Chondrocyte (in vitro differentiated cells): ENCODE measurements at regions not wholly inside any gene's neighbourhood (a gene's known extent, or its start where the extent isn't known, plus 50 kb on each side); places are given as distances from the start of the nearest gene placed in this dataset.

Experiments
- DNase-seq: peaks from one replicate; pipeline ENCODE4 v3.0.0; 2021; ENCODE audit warnings: mixed read lengths, low spot score
- H3K27ac Mint-ChIP-seq: one replicate; pipeline ENCODE4 v1.8.0; 2021; ENCODE audit warnings: mild to moderate bottlenecking, moderate library complexity, mixed read lengths; ENCODE audit not compliant: unreplicated experiment
- H3K27me3 Mint-ChIP-seq: 2 replicates; pipeline ENCODE4 v1.8.0; 2021; ENCODE audit warnings: low read depth, mixed read lengths
- H3K36me3 Mint-ChIP-seq: 2 replicates; pipeline ENCODE4 v1.8.0; 2021; ENCODE audit warnings: low read depth, mixed read lengths
- H3K4me1 Mint-ChIP-seq: 2 replicates; pipeline ENCODE4 v1.8.0; 2021; ENCODE audit warnings: low read depth, mild to moderate bottlenecking, mixed read lengths
- H3K4me3 Mint-ChIP-seq: one replicate; pipeline ENCODE4 v1.8.0; 2021; ENCODE audit warnings: mild to moderate bottlenecking, moderate library complexity, mixed read lengths; ENCODE audit not compliant: unreplicated experiment
- H3K9me3 Mint-ChIP-seq: 2 replicates; pipeline ENCODE4 v1.8.0; 2021; ENCODE audit warnings: low read depth, mixed read lengths
- TF ChIP-seq, protein P1 (sequence below): fragments of 200-600 bp; sonication (generic); IDR thresholded peaks from 2 replicates; pipeline ENCODE4 v1.5.0; 2021; ENCODE audit warnings: antibody characterized with exemption, mild to moderate bottlenecking, moderate library complexity

DNA sequence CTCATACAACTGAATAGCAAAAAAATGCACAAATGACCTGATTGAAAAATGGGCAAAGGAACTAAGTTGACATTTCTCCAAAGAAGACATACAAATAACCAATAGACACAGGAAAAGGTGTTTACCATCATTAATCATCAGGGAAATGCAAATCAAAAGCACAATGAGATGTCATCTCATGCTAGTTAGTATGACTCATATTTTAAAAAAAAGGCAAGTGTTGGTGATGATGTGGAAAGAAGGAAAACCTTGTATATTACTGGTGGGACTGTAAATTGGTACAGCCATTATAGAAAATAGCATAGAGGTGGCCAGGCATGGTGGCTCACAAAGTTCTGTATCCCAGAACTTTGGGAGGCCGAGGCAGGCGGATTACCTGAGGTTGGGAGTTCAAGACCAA, 232.5 kb upstream of the ZFHX3 start:
- Mint-ChIP-seq H3K36me3 (no peaks in the 10 kb centered on the region), H3K4me3 (no peak overlapping the region), H3K27me3 (peaks cover 10% of the 10 kb centered on the region), H3K9me3 (no peaks in the 10 kb centered on the region), H3K27ac (no peak overlapping the region), H3K4me1 (no peaks in the 10 kb centered on the region)
- DNase-seq: no peak
- TF ChIP-seq, protein P1, sequence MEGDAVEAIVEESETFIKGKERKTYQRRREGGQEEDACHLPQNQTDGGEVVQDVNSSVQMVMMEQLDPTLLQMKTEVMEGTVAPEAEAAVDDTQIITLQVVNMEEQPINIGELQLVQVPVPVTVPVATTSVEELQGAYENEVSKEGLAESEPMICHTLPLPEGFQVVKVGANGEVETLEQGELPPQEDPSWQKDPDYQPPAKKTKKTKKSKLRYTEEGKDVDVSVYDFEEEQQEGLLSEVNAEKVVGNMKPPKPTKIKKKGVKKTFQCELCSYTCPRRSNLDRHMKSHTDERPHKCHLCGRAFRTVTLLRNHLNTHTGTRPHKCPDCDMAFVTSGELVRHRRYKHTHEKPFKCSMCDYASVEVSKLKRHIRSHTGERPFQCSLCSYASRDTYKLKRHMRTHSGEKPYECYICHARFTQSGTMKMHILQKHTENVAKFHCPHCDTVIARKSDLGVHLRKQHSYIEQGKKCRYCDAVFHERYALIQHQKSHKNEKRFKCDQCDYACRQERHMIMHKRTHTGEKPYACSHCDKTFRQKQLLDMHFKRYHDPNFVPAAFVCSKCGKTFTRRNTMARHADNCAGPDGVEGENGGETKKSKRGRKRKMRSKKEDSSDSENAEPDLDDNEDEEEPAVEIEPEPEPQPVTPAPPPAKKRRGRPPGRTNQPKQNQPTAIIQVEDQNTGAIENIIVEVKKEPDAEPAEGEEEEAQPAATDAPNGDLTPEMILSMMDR: no peak

DNA sequence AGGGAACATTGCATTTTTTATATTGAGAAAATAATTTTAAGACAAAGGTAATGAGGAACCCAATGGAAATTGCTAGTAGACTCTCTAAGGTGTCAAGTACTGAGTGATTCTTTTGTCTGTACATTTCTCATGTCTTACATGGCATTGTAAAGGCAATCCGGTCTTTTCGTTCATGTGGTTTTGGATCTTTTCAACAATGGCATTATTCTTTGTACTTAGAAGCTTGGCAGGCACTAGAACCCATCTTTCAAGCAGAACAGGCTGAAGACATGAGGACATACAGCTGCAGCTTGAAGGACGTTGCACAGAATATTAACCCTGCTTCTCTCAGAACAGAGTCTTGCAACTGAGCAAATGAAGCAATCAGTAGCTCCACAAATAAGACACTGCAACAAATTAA, 231.5 kb upstream of the ZFHX3 start:
- no peaks in the 10 kb centered on the region for H3K9me3 Mint-ChIP-seq
- no peaks in the 10 kb centered on the region for H3K36me3 Mint-ChIP-seq
- H3K27me3 Mint-ChIP-seq: peaks cover 10% of the 10 kb centered on the region
- no peak for DNase-seq
- TF ChIP-seq, protein P1: no peak
- no peak overlapping the region for H3K4me3 Mint-ChIP-seq
- no peak overlapping the region for H3K27ac Mint-ChIP-seq
- no peaks in the 10 kb centered on the region for H3K4me1 Mint-ChIP-seq

DNA sequence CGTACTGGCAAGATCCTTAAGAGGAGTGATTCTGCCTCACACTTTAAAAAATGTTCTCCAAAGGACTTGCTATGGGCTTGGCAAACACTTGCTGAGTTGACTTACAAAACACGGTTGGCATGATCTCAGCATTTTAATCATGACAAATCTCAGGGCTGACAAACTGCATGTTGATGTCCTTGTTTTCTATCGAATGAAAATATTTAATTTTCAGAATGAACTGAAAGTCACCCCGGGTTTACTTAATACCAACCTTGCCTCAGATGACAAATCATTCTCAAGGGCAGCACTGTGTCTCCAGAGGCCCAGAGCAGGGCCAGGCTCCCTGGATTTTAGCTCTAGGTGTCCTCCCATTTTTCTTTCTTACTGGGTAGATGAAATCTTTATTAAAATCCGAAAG, 229.1 kb upstream of the ZFHX3 start:
- TF ChIP-seq, protein P1: no peak
- no peaks in the 10 kb centered on the region for H3K9me3 Mint-ChIP-seq
- H3K4me3 Mint-ChIP-seq: no peak overlapping the region

DNA sequence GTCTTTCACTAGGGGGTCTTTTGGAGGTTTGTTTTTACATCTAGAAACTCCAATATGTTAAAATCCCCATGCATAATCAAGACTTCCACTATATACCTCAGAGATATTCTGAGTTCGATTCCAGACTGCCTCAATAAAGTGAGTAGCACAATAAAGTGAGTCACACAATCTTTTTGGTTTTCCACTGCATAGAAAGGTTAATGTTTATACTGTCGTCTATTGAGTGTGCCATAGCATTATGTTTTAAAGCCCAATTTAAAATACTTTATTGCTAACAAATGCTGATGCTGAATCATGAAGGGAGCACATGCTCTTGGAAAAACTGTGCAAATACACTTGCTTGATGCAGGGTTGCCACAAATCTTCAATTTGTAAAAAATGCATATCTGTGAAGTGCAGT, 227.5 kb upstream of the ZFHX3 start:
- Mint-ChIP-seq H3K4me1 (no peaks in the 10 kb centered on the region), H3K4me3 (no peak overlapping the region), H3K36me3 (no peaks in the 10 kb centered on the region), H3K9me3 (no peaks in the 10 kb centered on the region), H3K27me3 (peaks cover 10% of the 10 kb centered on the region), H3K27ac (no peak overlapping the region)
- DNase-seq: no peak
- TF ChIP-seq, protein P1: no peak

More for the DNA sequence above, 229.1 kb upstream of the ZFHX3 start:
- no peaks in the 10 kb centered on the region for H3K36me3 Mint-ChIP-seq
- H3K27me3 Mint-ChIP-seq: peaks cover 10% of the 10 kb centered on the region
- H3K27ac Mint-ChIP-seq: no peak overlapping the region
- no peaks in the 10 kb centered on the region for H3K4me1 Mint-ChIP-seq
- DNase-seq: no peak

DNA sequence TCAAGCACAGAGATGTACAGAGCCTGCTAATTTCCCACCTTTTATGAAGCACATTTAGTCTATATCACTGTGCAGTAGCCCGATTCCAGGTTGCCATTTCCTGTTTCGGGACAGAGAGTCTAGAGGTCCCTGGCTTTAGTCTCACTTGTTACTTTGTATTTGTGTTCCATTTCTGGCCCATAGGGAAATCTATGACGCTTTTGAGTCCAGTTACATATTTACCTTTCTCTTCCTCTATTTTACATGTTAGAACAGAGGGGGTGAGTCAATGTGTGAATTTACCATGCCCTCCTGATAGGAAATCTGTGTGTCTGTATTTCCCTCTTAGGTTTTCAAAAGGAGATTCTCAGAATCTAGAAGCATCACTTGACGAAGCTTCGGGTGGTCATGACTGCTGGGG, 227.1 kb upstream of the ZFHX3 start:
- Mint-ChIP-seq H3K4me1 (no peaks in the 10 kb centered on the region), H3K27ac (no peak overlapping the region), H3K36me3 (no peaks in the 10 kb centered on the region), H3K9me3 (no peaks in the 10 kb centered on the region), H3K4me3 (no peak overlapping the region), H3K27me3 (peaks cover 7% of the 10 kb centered on the region)
- no peak for DNase-seq
- TF ChIP-seq, protein P1: no peak
